ENCODE measurements at regions not wholly inside any gene's neighbourhood (a gene's known extent, or its start where the extent isn't known, plus 50 kb on each side); places are given as distances from the start of the nearest gene placed in this dataset.
"Not testable (repeated sequence)": the region's sequence is repeated elsewhere in the genome, so short reads cannot be mapped to it uniquely, and the experiment has no call there.

DNA sequence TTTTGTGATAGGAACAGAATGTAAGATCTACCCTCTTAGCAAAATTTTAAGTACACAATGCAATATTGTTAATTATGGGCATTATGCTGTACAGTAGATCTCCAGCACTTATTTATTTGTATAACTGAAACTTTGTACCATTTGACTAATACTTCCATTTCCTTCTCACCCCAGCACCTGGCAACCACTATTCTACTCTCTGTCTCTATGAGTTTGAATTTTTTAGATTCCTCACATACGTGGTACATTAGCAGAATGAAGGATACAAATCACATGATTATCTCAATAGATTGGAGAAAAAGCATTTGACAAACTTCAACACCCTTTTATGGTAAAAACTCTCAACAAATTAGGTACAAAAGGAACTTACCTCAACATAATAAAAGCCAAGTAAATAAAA is 90.3 kb upstream of the DLX6 start:
- no peak overlapping the region for H3K4me3 ChIP-seq (ENCODE audit: low read length)
- DNase-seq (ENCODE audit: low read depth, low spot score) = no peak

DNA sequence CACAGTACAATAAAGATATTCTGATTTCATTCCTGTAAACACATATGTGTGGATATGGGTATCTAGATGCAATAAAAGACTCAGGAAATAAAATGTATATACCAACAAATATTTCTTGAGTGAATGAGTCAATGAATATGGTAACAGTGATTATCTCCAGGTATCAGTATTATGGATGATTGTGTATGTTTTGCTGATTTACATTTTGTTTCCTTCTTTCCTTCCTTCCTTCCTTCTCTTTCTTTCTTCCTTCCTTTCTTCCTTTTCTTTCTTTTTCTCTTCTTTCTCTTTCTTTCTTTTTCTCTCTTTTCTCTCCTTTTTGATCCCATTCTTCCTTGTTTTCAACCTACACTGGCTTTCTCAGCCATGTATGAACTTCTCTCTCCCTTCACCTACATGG is 85.3 kb upstream of the DLX6 start:
- no peak for DNase-seq (ENCODE audit: low read depth, low spot score)

DNA sequence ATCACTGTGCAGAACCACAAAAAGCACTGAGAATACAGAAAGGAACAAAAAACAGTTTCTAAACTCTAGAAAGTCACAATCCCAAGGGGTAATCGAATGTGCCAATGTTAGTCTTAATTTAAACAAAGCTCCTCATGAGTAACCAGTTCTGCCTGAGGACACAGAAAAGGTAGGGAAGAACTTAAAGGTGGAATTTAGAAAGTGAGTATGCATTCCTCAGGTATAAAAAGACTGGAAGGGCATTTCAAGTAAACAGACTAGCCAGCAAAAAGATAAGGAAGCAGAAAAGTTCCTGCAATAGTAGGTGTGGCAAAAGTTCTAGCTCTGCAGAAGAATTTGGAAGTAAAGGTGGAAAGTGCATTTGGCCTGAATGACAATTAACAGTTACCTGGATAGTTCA is 84.6 kb upstream of the DLX6 start:
- no peak overlapping the region for H3K4me3 ChIP-seq (ENCODE audit: low read length)
- no peak for DNase-seq (ENCODE audit: low read depth, low spot score)

More for the DNA sequence above, 85.3 kb upstream of the DLX6 start:
- H3K4me3 ChIP-seq (ENCODE audit: low read length) = no peak overlapping the region

DNA sequence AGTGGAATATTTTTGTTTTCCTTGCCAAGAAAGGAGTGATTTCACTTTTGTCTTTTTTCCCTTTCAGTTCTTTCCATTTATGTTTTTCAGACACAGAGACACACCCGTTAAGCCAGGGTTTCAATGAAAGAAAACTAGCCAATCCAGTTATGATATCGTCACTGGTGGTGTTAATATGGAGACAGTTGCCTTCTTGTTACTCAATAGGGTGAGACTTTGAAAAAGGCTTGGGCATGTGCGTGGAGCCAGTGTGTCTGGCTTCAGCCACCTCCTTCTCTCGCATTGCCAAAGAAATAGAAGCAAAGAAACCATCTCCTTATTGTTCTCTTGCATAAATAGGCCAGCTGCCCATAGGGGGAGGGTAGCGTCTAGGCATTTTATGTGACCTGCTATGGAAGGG is 84.1 kb upstream of the DLX6 start:
- no peak for DNase-seq (ENCODE audit: low read depth, low spot score)
- no peak overlapping the region for H3K4me3 ChIP-seq (ENCODE audit: low read length)

DNA sequence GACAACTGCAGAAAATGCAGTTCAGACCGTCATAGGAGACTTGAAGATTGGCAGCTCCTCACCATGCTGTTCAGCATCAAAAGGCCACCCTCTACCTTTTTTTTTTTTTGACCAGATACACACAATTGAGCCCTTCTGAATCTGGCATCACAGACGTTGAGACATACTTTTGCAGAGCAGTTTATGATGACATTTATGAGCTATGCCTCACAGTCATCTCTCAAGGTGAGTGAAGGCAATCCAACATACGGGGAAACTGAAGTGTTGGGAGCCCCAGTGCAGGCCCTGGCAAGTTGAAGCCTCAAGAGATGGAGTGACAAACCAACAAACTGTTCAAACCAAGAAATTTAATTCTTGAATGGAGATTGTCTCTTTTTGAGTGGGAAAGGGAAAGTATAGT is 83.6 kb upstream of the DLX6 start:
- H3K4me3 ChIP-seq (ENCODE audit: low read length) = no peak overlapping the region
- no peak for DNase-seq (ENCODE audit: low read depth, low spot score)

DNA sequence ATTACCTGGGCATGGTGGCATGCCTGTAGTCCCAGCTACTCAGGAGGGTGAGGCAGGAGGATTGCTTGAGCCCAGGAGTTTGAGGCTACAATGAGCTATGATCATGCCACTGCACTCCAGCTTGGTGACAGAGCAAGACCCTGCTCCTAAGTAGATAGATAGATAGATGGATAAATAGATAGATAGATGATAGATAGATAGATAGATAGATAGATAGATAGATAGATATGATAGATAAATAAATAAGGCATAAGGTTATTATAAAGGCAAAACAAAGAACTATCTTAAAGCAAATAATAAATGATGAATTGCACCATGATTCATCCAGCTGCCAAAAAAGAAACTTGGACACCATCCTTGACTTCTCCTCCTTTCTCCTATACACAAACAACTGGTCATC is 82.0 kb upstream of the DLX6 start:
- DNase-seq (ENCODE audit: low read depth, low spot score) = not testable (repeated sequence)

DNA sequence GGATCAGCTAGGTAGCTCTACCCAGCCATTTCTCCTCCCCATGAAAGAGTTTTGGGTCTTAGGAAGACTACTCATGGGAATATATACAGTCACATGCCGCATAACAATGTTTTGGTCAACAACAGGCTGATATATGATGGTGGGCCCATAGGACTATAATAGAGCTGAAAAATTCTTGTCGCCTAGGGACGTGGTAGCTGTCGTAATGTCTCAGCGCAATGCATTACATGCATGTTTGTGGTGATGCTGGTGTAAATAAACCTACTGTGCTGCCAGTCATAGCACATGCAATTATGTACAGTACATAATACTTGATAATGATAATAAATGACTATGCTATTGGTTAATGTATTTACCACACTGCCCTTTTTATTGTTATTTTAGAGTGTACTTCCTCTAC is 78.2 kb upstream of the DLX6 start:
- no peak overlapping the region for H3K4me3 ChIP-seq (ENCODE audit: low read length)
- DNase-seq (ENCODE audit: low read depth, low spot score) = no peak

More for the DNA sequence above, 82.0 kb upstream of the DLX6 start:
- not testable (repeated sequence) for H3K4me3 ChIP-seq (ENCODE audit: low read length)

DNA sequence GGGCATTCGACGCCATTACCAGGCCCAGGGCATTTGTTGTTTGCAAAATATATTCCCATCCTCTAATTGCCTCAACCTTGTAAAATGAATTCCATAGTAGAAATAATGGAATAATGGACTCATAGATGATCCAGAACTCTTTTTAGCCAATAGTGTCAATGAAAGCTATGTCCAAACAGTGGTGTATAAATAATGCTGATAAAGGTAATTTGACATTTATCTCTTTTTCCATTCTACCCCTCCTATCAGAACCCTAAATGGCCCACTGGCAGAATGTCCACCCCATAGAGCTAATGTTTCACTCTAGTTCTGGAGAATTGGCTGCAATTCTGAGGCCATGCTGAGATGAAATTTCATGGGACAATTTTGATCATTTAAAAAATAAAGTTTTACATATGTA is 76.4 kb upstream of the DLX6 start:
- no peak for DNase-seq (ENCODE audit: low read depth, low spot score)
- H3K4me3 ChIP-seq (ENCODE audit: low read length) = no peak overlapping the region

DNA sequence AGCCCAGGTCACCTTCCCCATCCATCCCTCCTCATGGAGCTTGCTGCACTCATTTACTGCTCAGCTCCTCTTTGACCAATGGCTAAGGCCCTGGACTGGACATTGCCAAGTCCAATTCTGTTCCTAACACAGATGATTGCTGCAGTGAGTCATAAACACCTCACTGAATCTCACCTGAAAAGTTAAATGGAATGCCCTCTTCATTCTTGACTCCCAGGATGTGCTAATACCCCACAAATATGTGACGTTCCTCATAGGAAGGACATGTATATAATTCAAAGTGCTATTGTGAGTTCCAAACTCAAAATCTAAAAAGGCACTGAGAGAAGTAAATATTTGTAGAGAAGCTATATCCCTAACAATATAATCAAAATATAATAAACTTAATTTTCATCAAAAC is 73.5 kb upstream of the DLX6 start:
- DNase-seq (ENCODE audit: low read depth, low spot score) = no peak
- H3K4me3 ChIP-seq (ENCODE audit: low read length) = no peak overlapping the region

DNA sequence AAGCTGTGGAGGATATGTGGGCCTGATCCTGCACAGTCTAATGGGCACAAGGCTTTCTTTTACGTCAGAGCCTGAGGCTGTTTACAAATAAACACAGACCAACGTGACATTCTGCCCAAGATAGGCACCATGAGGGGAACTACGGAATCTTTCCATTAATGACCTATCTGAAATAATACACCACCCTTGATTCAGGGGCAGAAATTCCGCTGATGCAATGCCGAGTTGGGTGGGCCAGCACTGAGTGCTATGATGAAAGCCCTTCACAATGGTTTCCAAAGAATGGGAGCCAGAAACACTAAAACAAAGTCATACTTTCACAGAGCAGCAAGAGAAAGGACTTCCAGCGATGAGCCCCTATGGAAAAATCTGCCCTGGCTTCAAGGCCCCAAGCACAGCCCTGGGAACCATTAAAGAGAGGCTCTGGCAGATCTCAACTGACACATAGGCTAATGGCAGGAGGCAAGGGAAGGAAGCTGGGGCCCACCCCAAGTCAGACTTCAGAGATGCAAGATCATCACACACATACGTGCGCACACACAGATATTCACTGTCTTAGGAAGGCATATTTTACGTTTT is 72.2 kb upstream of the DLX6 start:
- H3K4me3 ChIP-seq (ENCODE audit: low read length) = no peak overlapping the region
- DNase-seq (ENCODE audit: low read depth, low spot score) = no peak

DNA sequence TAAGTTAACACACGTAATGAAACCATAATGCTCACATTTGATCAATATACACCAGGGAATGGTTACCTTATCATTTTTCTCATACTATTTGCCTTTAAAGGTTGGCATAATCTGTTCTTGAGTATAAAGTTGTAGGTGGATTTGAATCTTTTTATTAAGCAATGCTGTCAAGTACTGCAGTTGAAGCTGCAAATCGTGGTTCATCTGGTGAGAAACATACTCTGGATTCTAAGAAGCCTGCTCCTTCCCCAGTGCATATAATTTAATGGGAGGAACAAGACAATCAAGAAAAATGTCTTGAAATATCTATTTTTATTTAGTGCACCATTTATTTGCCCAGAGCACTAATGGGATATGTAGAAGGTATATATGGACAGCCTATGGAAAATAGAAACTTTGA is 68.7 kb upstream of the DLX6 start:
- no peak overlapping the region for H3K4me3 ChIP-seq (ENCODE audit: low read length)
- no peak for DNase-seq (ENCODE audit: low read depth, low spot score)

DNA sequence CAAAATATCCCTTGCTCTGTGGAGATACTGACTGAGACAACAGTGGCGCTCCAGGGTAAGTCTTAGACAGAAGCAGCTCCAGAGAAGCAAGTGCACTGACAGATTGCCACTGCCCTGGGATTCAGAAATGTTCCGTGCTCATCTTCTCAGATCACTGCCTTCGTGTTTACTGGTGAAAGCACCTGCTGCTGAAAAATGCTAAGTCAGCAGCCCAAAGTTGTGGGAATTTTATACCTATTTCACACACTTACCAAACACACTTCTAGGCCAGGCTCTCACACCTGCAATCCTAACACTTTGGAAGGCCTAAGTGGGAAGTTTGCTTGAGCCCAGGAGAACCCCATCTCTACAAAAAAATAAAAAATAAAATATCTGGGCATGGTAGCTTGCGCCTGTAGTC is 63.2 kb upstream of the DLX6 start:
- no peak overlapping the region for H3K4me3 ChIP-seq (ENCODE audit: low read length)
- DNase-seq (ENCODE audit: low read depth, low spot score) = no peak

DNA sequence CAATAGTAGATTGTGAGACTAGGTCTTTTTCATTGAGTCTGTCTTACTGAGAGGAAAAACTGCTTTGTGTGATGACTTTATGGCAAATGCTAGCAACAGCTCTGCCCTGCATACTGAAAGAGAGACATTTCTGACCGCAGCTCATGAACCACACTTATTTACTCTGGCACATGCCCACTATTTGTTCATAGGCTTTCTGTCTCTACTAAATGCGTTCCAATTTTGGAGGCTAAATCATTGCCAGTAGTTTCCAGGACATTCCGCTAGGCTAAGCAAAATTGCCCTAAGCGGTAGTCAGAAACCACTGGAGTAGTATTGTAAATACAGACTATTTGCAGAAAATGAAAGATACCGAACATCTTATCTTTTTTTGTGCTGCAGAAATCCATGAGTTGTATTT is 55.6 kb upstream of the DLX6 start:
- H3K4me3 ChIP-seq (ENCODE audit: low read length) = no peak overlapping the region
- DNase-seq (ENCODE audit: low read depth, low spot score) = no peak

DNA sequence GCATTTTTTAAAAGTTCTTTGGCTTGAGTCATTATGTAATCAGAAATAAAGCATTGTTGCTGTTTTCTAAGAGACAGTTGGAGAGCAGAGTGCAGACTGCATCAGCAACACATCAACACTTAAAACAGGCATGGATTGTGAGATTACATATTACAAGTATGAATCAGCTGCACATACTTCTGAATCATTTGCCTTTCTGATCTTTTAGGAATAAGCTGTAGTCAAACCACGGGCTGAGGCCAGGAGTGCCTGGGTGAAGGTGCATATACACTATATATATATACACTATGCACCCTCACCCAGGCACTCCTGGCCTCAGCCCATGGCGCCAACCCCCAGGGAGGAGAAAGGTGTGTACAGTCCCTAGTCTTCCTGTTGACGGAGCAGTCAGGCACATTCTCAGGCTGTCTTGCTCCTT is 52.4 kb upstream of the DLX6 start:
- no peak overlapping the region for H3K4me3 ChIP-seq (ENCODE audit: low read length)
- no peak for DNase-seq (ENCODE audit: low read depth, low spot score)

DNA sequence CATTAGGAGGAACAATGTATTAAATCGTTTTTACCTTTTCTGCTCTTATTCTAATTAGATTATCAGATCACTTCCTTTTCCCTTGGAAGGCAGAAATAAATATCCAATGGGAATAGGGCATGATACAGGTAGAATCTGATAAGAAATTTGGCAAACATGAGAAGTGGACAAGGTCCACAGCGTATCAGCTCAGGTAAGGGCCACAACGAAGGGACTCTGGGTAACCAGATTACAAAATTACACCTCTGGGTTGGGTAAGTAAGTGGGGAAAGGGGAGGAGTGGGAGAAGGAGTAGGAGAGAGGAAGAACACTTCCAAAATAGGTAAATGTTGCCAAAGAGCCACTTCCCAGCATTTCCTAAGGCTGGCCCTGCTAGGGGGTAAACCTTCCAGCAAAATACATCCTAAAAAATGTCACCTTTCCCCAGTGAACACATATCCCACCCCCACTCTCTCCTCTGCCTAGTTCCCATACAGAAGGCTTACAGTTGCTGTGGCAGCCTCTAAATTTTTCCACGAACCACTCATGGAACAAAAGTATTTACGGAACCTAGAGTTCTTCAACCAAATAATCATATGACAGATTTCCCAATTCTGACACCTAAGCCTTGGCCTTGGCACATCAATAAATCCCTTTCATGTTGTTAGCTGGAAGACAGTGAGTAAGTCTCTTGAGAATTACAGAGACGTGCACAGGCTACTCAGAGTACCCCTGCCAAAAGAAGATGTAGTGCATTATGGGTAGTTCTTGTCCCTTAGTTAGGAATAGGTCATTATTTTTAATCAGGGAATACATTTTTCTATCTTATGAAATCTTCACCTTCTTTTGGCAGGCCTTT is 51.5 kb upstream of the DLX6 start:
- DNase-seq (ENCODE audit: low read depth, low spot score) = no peak

More for the DNA sequence above, 51.5 kb upstream of the DLX6 start:
- no peak overlapping the region for H3K4me3 ChIP-seq (ENCODE audit: low read length)

All from Jurkat, Clone E6-1 (cell line).